K562 (cell line): ENCODE measurements at regions not wholly inside any gene's neighbourhood (a gene's known extent, or its start where the extent isn't known, plus 50 kb on each side); places are given as distances from the start of the nearest gene placed in this dataset.

Source experiments
- ATAC-seq: fragments of 200-7000 bp; cut with Tn5 transposase; 3 replicates; pipeline ENCODE4 v1.9.1; 2020; ENCODE audit warnings: moderate library complexity
- BruUV-seq: library from RNA; stranded (reverse); fragments of 400-500 nt; replicated peaks from 2 replicates; lab custom pipeline; 2021; lab: Mats Ljungman, UMichigan
- CTCF ChIA-PET: fragments of 300-600 bp; formaldehyde crosslinking; extraction: SDS; loops from one replicate; lab custom pipeline; 2021; ENCODE audit warnings: low intra/inter-chr PET ratio; lab: Yijun Ruan, JAX
- POLR2A ChIA-PET: fragments of 300-600, 350-650 bp; sonication (Branson Sonifier 250); formaldehyde crosslinking; extraction: SDS; loops from one replicate; lab custom pipeline; 2021; ENCODE audit warnings: antibody characterized with exemption, inconsistent platforms; lab: Yijun Ruan, JAX
- DNase-seq, 4 experiments: peaks; one replicate each; pipeline versions ENCODE4 v3.0.0 to v3.0.0-alpha.2; 2011 to 2018; ENCODE audit warnings: low spot score in 3 of 4, mixed read lengths in 3 of 4; ENCODE audit errors: extremely low read depth in 1 of 4
- FAIRE-seq: peaks from 2 replicates; lab custom pipeline; 2011; peaks lifted over from hg19 to GRCh38; lab: Jason Lieb, UNC
- H2AFZ ChIP-seq: 2 replicates; pipeline ENCODE4 v1.6.0; 2011; ENCODE audit warnings: low read depth, low read length, control low read depth, inconsistent platforms
- H3K27ac ChIP-seq: fragments of 200-600 bp; 3 replicates; pipeline ENCODE4 v1.8.0; 2011; ENCODE audit warnings: low read depth, mild to moderate bottlenecking, control low read depth, inconsistent platforms, low read length, moderate library complexity, mixed read lengths; ENCODE audit errors: extremely low read depth
- H3K27me3 ChIP-seq, 2 experiments: fragments of 300-600 bp in 1 of 2; 2 replicates in 1 of 2; 3 replicates in 1 of 2; pipeline versions ENCODE4 v1.6.0 to v1.8.0; 2011; ENCODE audit warnings: inconsistent platforms in 2 of 2, low read length in 2 of 2, mild to moderate bottlenecking in 1 of 2, mixed read lengths in 1 of 2, moderate library complexity in 1 of 2; ENCODE audit not compliant: control insufficient read depth in 2 of 2, insufficient read depth in 2 of 2
- H3K36me3 ChIP-seq: fragments of 300-600 bp; 3 replicates; pipeline ENCODE4 v1.8.0; 2011; ENCODE audit warnings: mild to moderate bottlenecking, low read length, inconsistent platforms; ENCODE audit not compliant: control insufficient read depth, insufficient read depth
- H3K4me1 ChIP-seq, 2 experiments: fragments of 200-600 bp in 1 of 2; replicated peaks in 1 of 2; 2 replicates in 1 of 2; 3 replicates in 1 of 2; pipeline versions ENCODE4 v1.5.1 to v1.8.0; 2011; ENCODE audit warnings: inconsistent platforms in 2 of 2, low read length in 2 of 2, mild to moderate bottlenecking in 1 of 2, mixed read lengths in 1 of 2, moderate library complexity in 1 of 2; ENCODE audit not compliant: control insufficient read depth in 2 of 2, insufficient read depth in 2 of 2
- H3K4me2 ChIP-seq: 2 replicates; pipeline ENCODE4 v1.6.1; 2011; ENCODE audit warnings: low read length, control low read depth, inconsistent platforms, mixed read lengths; ENCODE audit not compliant: insufficient read depth
- H3K4me3 ChIP-seq: fragments of 200-600 bp; sonication (generic), shearing (Covaris generic); 2 replicates; pipeline ENCODE4 v1.5.1; 2016; ENCODE audit warnings: control low read depth, inconsistent platforms
- H3K79me2 ChIP-seq: fragments of 200-600 bp; 3 replicates; pipeline ENCODE4 v1.8.0; 2011; ENCODE audit warnings: low read length, inconsistent platforms; ENCODE audit not compliant: control insufficient read depth, insufficient read depth
- H3K9ac ChIP-seq, 2 experiments: 2 replicates each; pipeline versions ENCODE4 v1.6.0 to v1.6.1; 2011; ENCODE audit warnings: low read depth in 2 of 2, low read length in 2 of 2, control low read depth in 1 of 2, inconsistent platforms in 1 of 2, mild to moderate bottlenecking in 1 of 2, mixed read lengths in 1 of 2; ENCODE audit not compliant: insufficient read depth in 1 of 2
- H3K9me1 ChIP-seq: one replicate; pipeline ENCODE4 v1.6.0; 2011; ENCODE audit warnings: inconsistent platforms, mild to moderate bottlenecking, low read length, moderate library complexity; ENCODE audit not compliant: control insufficient read depth, insufficient read depth
- H3K9me3 ChIP-seq: replicated peaks from 2 replicates; pipeline ENCODE4 v1.5.1; 2011; ENCODE audit warnings: low read depth, low read length, inconsistent platforms; ENCODE audit not compliant: control insufficient read depth, insufficient read depth
- H4K20me1 ChIP-seq: replicated peaks from 2 replicates; pipeline ENCODE4 v1.6.1; 2011; ENCODE audit warnings: low read length, inconsistent platforms, mixed read lengths; ENCODE audit not compliant: control insufficient read depth, insufficient read depth
- BRD4 ChIP-seq: fragments of 200-600 bp; sonication (generic); IDR thresholded peaks from 2 replicates; pipeline ENCODE4 v1.6.1; 2017; ENCODE audit warnings: inconsistent platforms
- CREM ChIP-seq: IDR thresholded peaks from 2 replicates; pipeline ENCODE4 v1.6.1; 2014; ENCODE audit warnings: antibody characterized with exemption, low read depth
- ESRRB ChIP-seq: fragments of 250-450 bp; sonication (Bioruptor Pico); IDR thresholded peaks from 2 replicates; pipeline ENCODE4 v1.5.0; 2020; ENCODE audit warnings: mild to moderate bottlenecking, moderate library complexity, borderline replicate concordance
- FIP1L1 ChIP-seq: fragments of 200-400 bp; formaldehyde crosslinking; IDR thresholded peaks from 2 replicates; pipeline ENCODE4 v1.6.1; 2018; ENCODE audit warnings: mild to moderate bottlenecking, low read depth, low read length; ENCODE audit not compliant: poor library complexity, severe bottlenecking
- FOXA1 ChIP-seq: fragments of 450-650 bp; IDR thresholded peaks from 2 replicates; pipeline ENCODE4 v1.6.1; 2016; ENCODE audit warnings: mild to moderate bottlenecking, borderline replicate concordance
- GABPB1 ChIP-seq: sonication (generic); formaldehyde crosslinking; IDR thresholded peaks from 2 replicates; pipeline ENCODE4 v1.8.0; 2022; ENCODE audit warnings: mild to moderate bottlenecking, missing genetic modification reagents
- MEF2A ChIP-seq: IDR thresholded peaks from 2 replicates; pipeline ENCODE4 v1.6.1; 2011; ENCODE audit warnings: low read depth, mild to moderate bottlenecking, low read length, moderate library complexity; ENCODE audit not compliant: control insufficient read depth
- POLR2B ChIP-seq: fragments of 450-650 bp; IDR thresholded peaks from 2 replicates; pipeline ENCODE4 v1.6.1; 2018; ENCODE audit warnings: low read depth; ENCODE audit not compliant: partially characterized antibody
- SIN3A ChIP-seq, 2 experiments: fragments of 150-350 bp in 1 of 2; IDR thresholded peaks; 2 replicates each; pipeline ENCODE4 v1.6.1; 2011 to 2016; ENCODE audit warnings: borderline replicate concordance in 2 of 2, low read depth in 2 of 2, low read length in 2 of 2, mild to moderate bottlenecking in 2 of 2, moderate library complexity in 2 of 2; ENCODE audit not compliant: control insufficient read depth in 1 of 2
- SRSF7 ChIP-seq: fragments of 200-400 bp; formaldehyde crosslinking; optimal IDR thresholded peaks from 2 replicates; pipeline ENCODE3; 2017; ENCODE audit warnings: mild to moderate bottlenecking, low read depth, low read length
- ZNF197 ChIP-seq: fragments of 200-800 bp; sonication (Bioruptor generic); IDR thresholded peaks from 2 replicates; pipeline ENCODE4 v1.6.1; 2016; ENCODE audit warnings: low read depth, missing genetic modification characterization, missing compliant biosample characterization
- ZNF217 ChIP-seq: sonication (generic); formaldehyde crosslinking; IDR thresholded peaks from 2 replicates; pipeline ENCODE4 v1.8.0; 2022; ENCODE audit warnings: mild to moderate bottlenecking, missing genetic modification reagents
- ZNF561 ChIP-seq: fragments of 450-650 bp; formaldehyde crosslinking; conservative IDR thresholded peaks from 2 replicates; pipeline ENCODE4 v1.4.0; 2020; ENCODE audit warnings: mild to moderate bottlenecking, moderate library complexity
- in situ Hi-C: fragments of 300-500 bp; cut with MboI; formaldehyde crosslinking; loops from 4 replicates; pipeline ENCODE4 v1.15.0; 2018; ENCODE audit warnings: inconsistent platforms, mixed read lengths
- intact Hi-C: fragments of 100-400 bp; cut with micrococcal nuclease; formaldehyde crosslinking; loops from 2 replicates; pipeline ENCODE4 v1.14.2; 2022
- TF ChIP-seq, protein P1 (sequence below): sonication (generic); formaldehyde crosslinking; IDR thresholded peaks from 2 replicates; pipeline ENCODE4 v1.8.0; 2023; ENCODE audit warnings: mild to moderate bottlenecking, missing genetic modification reagents
- TF ChIP-seq, protein P2 (sequence below): fragments of 250-450 bp; sonication (Bioruptor Pico); IDR thresholded peaks from 2 replicates; pipeline ENCODE4 v1.8.0; 2022; ENCODE audit warnings: moderate library complexity, mild to moderate bottlenecking, inconsistent platforms
- TF ChIP-seq, protein P3 (sequence below), 2 experiments: fragments of 150-350 bp in 1 of 2; IDR thresholded peaks; 2 replicates each; pipeline ENCODE4 v1.6.1; 2012 to 2016; ENCODE audit warnings: low read depth in 2 of 2, low read length in 2 of 2, mild to moderate bottlenecking in 1 of 2, moderate library complexity in 1 of 2
- TF ChIP-seq, protein P4 (sequence below): fragments of 450-650 bp; formaldehyde crosslinking; conservative IDR thresholded peaks from 2 replicates; pipeline ENCODE4 v1.4.0; 2022; ENCODE audit warnings: mild to moderate bottlenecking, missing genetic modification characterization

DNA sequence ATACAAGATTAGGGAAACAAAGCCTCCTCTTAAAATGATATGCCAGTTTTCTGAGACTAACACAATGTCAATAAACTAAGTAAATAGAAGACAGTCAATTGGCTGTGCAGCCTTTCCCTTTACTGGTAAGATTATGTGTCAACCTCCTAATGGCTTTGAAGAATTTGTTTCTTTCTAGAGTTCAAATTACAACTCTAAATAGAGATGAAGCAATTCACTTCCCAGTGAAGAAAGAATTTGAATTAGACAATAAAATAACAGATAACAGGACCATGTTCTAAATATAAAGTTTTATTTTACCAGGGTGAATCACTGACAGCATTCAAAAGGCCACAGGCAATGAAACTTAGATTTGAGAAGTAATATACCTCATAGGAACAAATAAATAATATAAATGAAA, 680.3 kb downstream of the PLA2G4A start:
- H4K20me1 ChIP-seq: no peaks in the 10 kb centered on the region
- DNase-seq (no peak), FAIRE-seq (no peak), ATAC-seq (no peak)
- H3K9ac ChIP-seq: no peak overlapping the region
- no peaks in the 10 kb centered on the region for H3K9me1 ChIP-seq
- H3K36me3 ChIP-seq: no peaks in the 10 kb centered on the region
- no peak overlapping the region for H2AFZ ChIP-seq
- H3K4me1 ChIP-seq: no peaks in the 10 kb centered on the region
- no TSS peak for BruUV-seq
- in situ Hi-C loops: no loop called here
- ChIA-PET CTCF (no interaction called here), POLR2A (no interaction called here)
- no peaks in the 10 kb centered on the region for H3K27me3 ChIP-seq
- no peak overlapping the region for H3K4me3 ChIP-seq
- intact Hi-C loops: no loop called here
- H3K27ac ChIP-seq: no peak overlapping the region
- no peaks in the 10 kb centered on the region for H3K79me2 ChIP-seq
- H3K9me3 ChIP-seq: no peaks in the 10 kb centered on the region
- H3K4me2 ChIP-seq: no peak overlapping the region
- TF ChIP-seq ESRRB (CRISPR knock-in tag): no peak
- no peak for TF ChIP-seq SRSF7
- TF ChIP-seq, protein P1, sequence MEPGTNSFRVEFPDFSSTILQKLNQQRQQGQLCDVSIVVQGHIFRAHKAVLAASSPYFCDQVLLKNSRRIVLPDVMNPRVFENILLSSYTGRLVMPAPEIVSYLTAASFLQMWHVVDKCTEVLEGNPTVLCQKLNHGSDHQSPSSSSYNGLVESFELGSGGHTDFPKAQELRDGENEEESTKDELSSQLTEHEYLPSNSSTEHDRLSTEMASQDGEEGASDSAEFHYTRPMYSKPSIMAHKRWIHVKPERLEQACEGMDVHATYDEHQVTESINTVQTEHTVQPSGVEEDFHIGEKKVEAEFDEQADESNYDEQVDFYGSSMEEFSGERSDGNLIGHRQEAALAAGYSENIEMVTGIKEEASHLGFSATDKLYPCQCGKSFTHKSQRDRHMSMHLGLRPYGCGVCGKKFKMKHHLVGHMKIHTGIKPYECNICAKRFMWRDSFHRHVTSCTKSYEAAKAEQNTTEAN (CRISPR knock-in tag): no peak
- no peak for TF ChIP-seq ZNF197 (CRISPR knock-in tag)
- TF ChIP-seq FIP1L1: no peak
- TF ChIP-seq SIN3A (IDR thresholded peaks at IDR 0.05; ENCODE audit: borderline replicate concordance in 2 of 2, control insufficient read depth in 1 of 2, low read depth in 2 of 2, low read length in 2 of 2): no peak
- TF ChIP-seq, protein P2, sequence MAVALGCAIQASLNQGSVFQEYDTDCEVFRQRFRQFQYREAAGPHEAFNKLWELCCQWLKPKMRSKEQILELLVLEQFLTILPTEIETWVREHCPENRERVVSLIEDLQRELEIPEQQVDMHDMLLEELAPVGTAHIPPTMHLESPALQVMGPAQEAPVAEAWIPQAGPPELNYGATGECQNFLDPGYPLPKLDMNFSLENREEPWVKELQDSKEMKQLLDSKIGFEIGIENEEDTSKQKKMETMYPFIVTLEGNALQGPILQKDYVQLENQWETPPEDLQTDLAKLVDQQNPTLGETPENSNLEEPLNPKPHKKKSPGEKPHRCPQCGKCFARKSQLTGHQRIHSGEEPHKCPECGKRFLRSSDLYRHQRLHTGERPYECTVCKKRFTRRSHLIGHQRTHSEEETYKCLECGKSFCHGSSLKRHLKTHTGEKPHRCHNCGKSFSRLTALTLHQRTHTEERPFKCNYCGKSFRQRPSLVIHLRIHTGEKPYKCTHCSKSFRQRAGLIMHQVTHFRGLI (CRISPR knock-in tag): no peak
- no peak for TF ChIP-seq CREM
- TF ChIP-seq MEF2A: no peak
- TF ChIP-seq GABPB1 (CRISPR knock-in tag): no peak
- no peak for TF ChIP-seq ZNF217 (CRISPR knock-in tag)
- TF ChIP-seq ZNF561 (CRISPR knock-in tag): no peak
- no peak for TF ChIP-seq BRD4
- TF ChIP-seq, protein P3, sequence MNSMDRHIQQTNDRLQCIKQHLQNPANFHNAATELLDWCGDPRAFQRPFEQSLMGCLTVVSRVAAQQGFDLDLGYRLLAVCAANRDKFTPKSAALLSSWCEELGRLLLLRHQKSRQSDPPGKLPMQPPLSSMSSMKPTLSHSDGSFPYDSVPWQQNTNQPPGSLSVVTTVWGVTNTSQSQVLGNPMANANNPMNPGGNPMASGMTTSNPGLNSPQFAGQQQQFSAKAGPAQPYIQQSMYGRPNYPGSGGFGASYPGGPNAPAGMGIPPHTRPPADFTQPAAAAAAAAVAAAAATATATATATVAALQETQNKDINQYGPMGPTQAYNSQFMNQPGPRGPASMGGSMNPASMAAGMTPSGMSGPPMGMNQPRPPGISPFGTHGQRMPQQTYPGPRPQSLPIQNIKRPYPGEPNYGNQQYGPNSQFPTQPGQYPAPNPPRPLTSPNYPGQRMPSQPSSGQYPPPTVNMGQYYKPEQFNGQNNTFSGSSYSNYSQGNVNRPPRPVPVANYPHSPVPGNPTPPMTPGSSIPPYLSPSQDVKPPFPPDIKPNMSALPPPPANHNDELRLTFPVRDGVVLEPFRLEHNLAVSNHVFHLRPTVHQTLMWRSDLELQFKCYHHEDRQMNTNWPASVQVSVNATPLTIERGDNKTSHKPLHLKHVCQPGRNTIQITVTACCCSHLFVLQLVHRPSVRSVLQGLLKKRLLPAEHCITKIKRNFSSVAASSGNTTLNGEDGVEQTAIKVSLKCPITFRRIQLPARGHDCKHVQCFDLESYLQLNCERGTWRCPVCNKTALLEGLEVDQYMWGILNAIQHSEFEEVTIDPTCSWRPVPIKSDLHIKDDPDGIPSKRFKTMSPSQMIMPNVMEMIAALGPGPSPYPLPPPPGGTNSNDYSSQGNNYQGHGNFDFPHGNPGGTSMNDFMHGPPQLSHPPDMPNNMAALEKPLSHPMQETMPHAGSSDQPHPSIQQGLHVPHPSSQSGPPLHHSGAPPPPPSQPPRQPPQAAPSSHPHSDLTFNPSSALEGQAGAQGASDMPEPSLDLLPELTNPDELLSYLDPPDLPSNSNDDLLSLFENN (IDR thresholded peaks at IDR 0.05; ENCODE audit: low read depth in 2 of 2, low read length in 2 of 2): no peak
- no peak for TF ChIP-seq POLR2B
- TF ChIP-seq FOXA1: no peak
- TF ChIP-seq, protein P4, sequence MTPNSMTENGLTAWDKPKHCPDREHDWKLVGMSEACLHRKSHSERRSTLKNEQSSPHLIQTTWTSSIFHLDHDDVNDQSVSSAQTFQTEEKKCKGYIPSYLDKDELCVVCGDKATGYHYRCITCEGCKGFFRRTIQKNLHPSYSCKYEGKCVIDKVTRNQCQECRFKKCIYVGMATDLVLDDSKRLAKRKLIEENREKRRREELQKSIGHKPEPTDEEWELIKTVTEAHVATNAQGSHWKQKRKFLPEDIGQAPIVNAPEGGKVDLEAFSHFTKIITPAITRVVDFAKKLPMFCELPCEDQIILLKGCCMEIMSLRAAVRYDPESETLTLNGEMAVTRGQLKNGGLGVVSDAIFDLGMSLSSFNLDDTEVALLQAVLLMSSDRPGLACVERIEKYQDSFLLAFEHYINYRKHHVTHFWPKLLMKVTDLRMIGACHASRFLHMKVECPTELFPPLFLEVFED (CRISPR knock-in tag): no peak
